PC-3 (cell line): ENCODE measurements at regions not wholly inside any gene's neighbourhood (a gene's known extent, or its start where the extent isn't known, plus 50 kb on each side); places are given as distances from the start of the nearest gene placed in this dataset.
A peak's percentile ranks its signal among the peaks of the same experiment; 100 is the strongest.

Experiments
- ATAC-seq: fragments of 200-7000 bp; cut with Tn5 transposase; 2 replicates; pipeline ENCODE4 v1.9.1; 2020; ENCODE audit warnings: mild to moderate bottlenecking, moderate library complexity
- BruUV-seq: library from RNA; stranded (reverse); fragments of 400-500 nt; replicated peaks from 2 replicates; lab custom pipeline; 2021; lab: Mats Ljungman, UMichigan
- CTCF ChIA-PET: fragments of 300-600 bp; sonication (Branson Sonifier 250); formaldehyde crosslinking; loops from one replicate; lab custom pipeline; 2022; ENCODE audit warnings: antibody characterized with exemption; lab: Charles Lee
- POLR2A ChIA-PET: fragments of 300-600 bp; sonication (Branson Sonifier 250); formaldehyde crosslinking; loops from one replicate; lab custom pipeline; 2022; ENCODE audit warnings: antibody characterized with exemption; ENCODE audit not compliant: unreplicated experiment; lab: Charles Lee
- DNase-seq: peaks from one replicate; pipeline ENCODE4 v3.0.0-alpha.2; 2015
- H2AFZ ChIP-seq: fragments of 300-600 bp; sonication (generic); 2 replicates; pipeline ENCODE4 v1.6.0; 2016; ENCODE audit warnings: antibody characterized with exemption, low read length
- H3F3A ChIP-seq: fragments of 300-600 bp; sonication (generic); one replicate; pipeline ENCODE4 v1.6.0; 2017; ENCODE audit warnings: antibody characterized with exemption, low read length, control low read depth, mild to moderate bottlenecking; ENCODE audit not compliant: unreplicated experiment
- H3K27ac ChIP-seq: fragments of 300-600 bp; sonication (generic); 2 replicates; pipeline ENCODE4 v1.5.1; 2016; ENCODE audit warnings: mild to moderate bottlenecking, low read length
- H3K27me3 ChIP-seq: fragments of 300-600 bp; sonication (generic); 2 replicates; pipeline ENCODE4 v1.6.1; 2016; ENCODE audit warnings: low read length, mixed read lengths
- H3K36me3 ChIP-seq: fragments of 300-600 bp; sonication (generic); 2 replicates; pipeline ENCODE4 v1.6.1; 2016; ENCODE audit warnings: low read depth, mixed run types, low read length, mixed read lengths
- H3K4me1 ChIP-seq: fragments of 300-600 bp; sonication (generic); 2 replicates; pipeline ENCODE4 v1.5.1; 2016; ENCODE audit warnings: low read length; ENCODE audit not compliant: insufficient read depth
- H3K4me2 ChIP-seq: fragments of 300-600 bp; sonication (generic); 2 replicates; pipeline ENCODE4 v1.6.0; 2016; ENCODE audit warnings: low read length
- H3K4me3 ChIP-seq: fragments of 300-600 bp; sonication (generic); 2 replicates; pipeline ENCODE4 v1.5.1; 2016; ENCODE audit warnings: mild to moderate bottlenecking, low read length, mixed read lengths
- H3K79me2 ChIP-seq: fragments of 300-600 bp; sonication (generic); 2 replicates; pipeline ENCODE4 v1.6.1; 2017; ENCODE audit warnings: low read length, mixed read lengths
- H3K9ac ChIP-seq: fragments of 300-600 bp; sonication (generic); 2 replicates; pipeline ENCODE4 v1.6.0; 2016; ENCODE audit warnings: mild to moderate bottlenecking, low read length
- H3K9me2 ChIP-seq: fragments of 300-600 bp; sonication (generic); replicated peaks from 2 replicates; pipeline ENCODE4 v1.6.1; 2016; ENCODE audit warnings: mixed run types, low read length, mixed read lengths
- H3K9me3 ChIP-seq: fragments of 300-600 bp; sonication (generic); 2 replicates; pipeline ENCODE4 v1.6.1; 2016; ENCODE audit warnings: low read length, mixed read lengths
- H4K20me1 ChIP-seq: fragments of 300-600 bp; sonication (generic); 2 replicates; pipeline ENCODE4 v1.6.1; 2016; ENCODE audit warnings: low read length, mixed read lengths
- EZH2 ChIP-seq: fragments of 300-600 bp; sonication (generic); IDR thresholded peaks from one replicate; pipeline ENCODE4 v1.6.1; 2017; ENCODE audit warnings: antibody characterized with exemption, mild to moderate bottlenecking, low read length; ENCODE audit not compliant: unreplicated experiment
- EZH2phosphoT487 ChIP-seq: fragments of 300-600 bp; sonication (generic); IDR thresholded peaks from 2 replicates; pipeline ENCODE4 v1.6.1; 2018; ENCODE audit warnings: mild to moderate bottlenecking, antibody characterized with exemption, low read length, borderline replicate concordance
- intact Hi-C: fragments of 100-400 bp; cut with micrococcal nuclease; formaldehyde crosslinking; loops from 2 replicates; pipeline ENCODE4 v1.9.0; 2023
- TF ChIP-seq, protein P1 (sequence below): fragments of 300-600 bp; sonication (generic); conservative IDR thresholded peaks from 2 replicates; pipeline ENCODE4 v1.5.1; 2017; ENCODE audit warnings: antibody characterized with exemption, low read depth, mild to moderate bottlenecking, low read length

DNA sequence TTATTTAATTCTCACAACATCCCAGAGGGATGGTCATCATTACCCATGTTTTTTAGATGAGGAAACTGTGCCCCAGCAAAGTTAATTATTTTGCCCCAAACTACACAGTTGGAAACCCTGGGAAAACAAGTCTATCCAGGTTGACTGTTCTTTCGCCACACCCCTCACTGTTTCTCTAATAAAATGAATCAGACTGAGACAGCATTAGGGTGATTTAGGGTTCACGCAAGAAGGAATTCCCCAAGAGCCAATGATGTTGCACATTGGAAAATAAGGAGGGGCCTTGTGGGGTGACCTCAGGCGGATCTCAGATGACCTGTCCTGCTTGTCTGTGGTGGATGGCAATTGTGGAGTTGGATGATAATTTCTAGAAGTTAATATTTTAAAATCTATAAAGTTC lies 135.7 kb upstream of the TBX20 start:
- ChIA-PET POLR2A (interaction anchor here (0.7 kb wide), 1 partner anchor 715 kb away, joined by 7 read pairs; no protein-coding TSS in a partner anchor), CTCF (no interaction called here)
- ATAC-seq (peak; percentile 60), DNase-seq (peak; percentile 79)
- no TSS peak for BruUV-seq
- no peaks in the 10 kb centered on the region for H3K36me3 ChIP-seq
- peak overlapping the region; percentile 72 for H3K27ac ChIP-seq
- H3F3A ChIP-seq, result no peaks in the 10 kb centered on the region
- no peaks in the 10 kb centered on the region for H4K20me1 ChIP-seq
- H3K4me1 ChIP-seq, result peaks cover 24% of the 10 kb centered on the region
- 0 out of 2 replicates have a peak, but pooled peaks cover 2% of the 10 kb centered on the region for H3K27me3 ChIP-seq
- H3K9ac ChIP-seq, result 0 out of 2 replicates have a peak overlapping the region, but pooled peaks have one; percentile 35
- intact Hi-C loops, result no loop called here
- no peaks in the 10 kb centered on the region for H3K9me3 ChIP-seq
- no peak overlapping the region for H3K4me3 ChIP-seq
- H3K79me2 ChIP-seq, result no peaks in the 10 kb centered on the region
- H3K9me2 ChIP-seq, result no peaks in the 10 kb centered on the region
- peak overlapping the region; percentile 59 for H3K4me2 ChIP-seq
- TF ChIP-seq, protein P1, sequence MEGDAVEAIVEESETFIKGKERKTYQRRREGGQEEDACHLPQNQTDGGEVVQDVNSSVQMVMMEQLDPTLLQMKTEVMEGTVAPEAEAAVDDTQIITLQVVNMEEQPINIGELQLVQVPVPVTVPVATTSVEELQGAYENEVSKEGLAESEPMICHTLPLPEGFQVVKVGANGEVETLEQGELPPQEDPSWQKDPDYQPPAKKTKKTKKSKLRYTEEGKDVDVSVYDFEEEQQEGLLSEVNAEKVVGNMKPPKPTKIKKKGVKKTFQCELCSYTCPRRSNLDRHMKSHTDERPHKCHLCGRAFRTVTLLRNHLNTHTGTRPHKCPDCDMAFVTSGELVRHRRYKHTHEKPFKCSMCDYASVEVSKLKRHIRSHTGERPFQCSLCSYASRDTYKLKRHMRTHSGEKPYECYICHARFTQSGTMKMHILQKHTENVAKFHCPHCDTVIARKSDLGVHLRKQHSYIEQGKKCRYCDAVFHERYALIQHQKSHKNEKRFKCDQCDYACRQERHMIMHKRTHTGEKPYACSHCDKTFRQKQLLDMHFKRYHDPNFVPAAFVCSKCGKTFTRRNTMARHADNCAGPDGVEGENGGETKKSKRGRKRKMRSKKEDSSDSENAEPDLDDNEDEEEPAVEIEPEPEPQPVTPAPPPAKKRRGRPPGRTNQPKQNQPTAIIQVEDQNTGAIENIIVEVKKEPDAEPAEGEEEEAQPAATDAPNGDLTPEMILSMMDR, result no peak
- TF ChIP-seq EZH2 (no peak), EZH2phosphoT487 (no peak)
- H2AFZ ChIP-seq, result peak overlapping the region; percentile 31

DNA sequence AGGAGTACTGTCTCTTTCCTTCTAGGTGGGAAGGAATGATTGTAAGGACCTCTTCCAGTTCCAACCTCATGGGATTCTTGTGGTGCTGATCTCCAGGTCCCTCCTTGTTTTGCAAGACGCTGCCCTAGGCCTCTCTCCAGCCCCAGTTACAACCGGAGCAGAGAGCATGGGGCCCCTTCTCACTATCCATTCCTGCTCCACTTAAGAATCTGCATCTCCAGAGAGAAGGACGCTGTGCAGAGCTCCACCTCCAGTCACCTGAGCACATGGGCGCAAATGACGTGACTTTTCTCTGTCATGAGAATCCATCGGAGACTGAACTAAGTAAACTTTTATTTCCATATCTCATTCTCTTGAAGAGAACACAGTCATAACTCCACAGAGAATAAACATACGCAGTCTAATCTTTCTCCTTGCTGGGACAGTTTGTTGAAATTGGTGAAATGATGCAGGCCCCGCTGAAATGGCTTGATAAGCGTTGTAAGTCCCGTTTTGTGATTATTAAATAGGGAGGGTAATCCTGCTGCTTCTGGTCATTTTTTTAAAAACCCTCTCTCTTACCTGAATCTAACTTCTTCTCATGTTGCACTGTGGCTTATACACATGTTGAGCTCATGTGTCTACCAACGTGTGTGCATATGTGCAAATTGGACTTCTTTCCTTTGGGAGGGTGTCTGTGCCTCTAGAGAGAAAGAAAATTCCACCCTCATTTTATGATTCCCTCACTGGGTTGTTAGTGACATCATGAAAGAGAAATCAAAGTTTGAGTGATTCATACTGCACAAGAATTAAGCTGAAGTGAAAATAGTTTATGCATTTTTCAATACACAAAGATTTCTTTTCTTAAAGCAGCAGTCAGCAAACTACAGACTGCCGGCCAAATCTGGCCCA lies 133.2 kb upstream of the TBX20 start:
- BruUV-seq, result no TSS peak
- CTCF ChIA-PET, result no interaction called here

More for the DNA sequence above, 133.2 kb upstream of the TBX20 start:
- Histone ChIP-seq H3K4me2 (no peak overlapping the region), H3K4me1 (peaks cover 24% of the 10 kb centered on the region), H3K27ac (no peak overlapping the region), H4K20me1 (no peaks in the 10 kb centered on the region), H3K9me2 (no peaks in the 10 kb centered on the region), H2AFZ (no peak overlapping the region; the same call in 1 of the 2 replicates), H3K9me3 (no peaks in the 10 kb centered on the region), H3K4me3 (no peak overlapping the region), H3K27me3 (0 out of 2 replicates have a peak, but pooled peaks cover 5% of the 10 kb centered on the region), H3K9ac (no peak overlapping the region), H3K79me2 (no peaks in the 10 kb centered on the region), H3K36me3 (no peaks in the 10 kb centered on the region), H3F3A (no peaks in the 10 kb centered on the region)
- no peak for DNase-seq
- POLR2A ChIA-PET, result no interaction called here
- no peak for ATAC-seq
- TF ChIP-seq EZH2 (no peak), EZH2phosphoT487 (no peak)
- TF ChIP-seq, protein P1, result no peak
- intact Hi-C loops, result no loop called here
